HG02571 (cell line): ENCODE measurements at regions not wholly inside any gene's neighbourhood (a gene's known extent, or its start where the extent isn't known, plus 50 kb on each side); places are given as distances from the start of the nearest gene placed in this dataset.

ENCODE experiments used
- ATAC-seq: cut with Tn5 transposase; IDR thresholded peaks from one replicate; pipeline ENCODE4 v1.9.1; 2021; ENCODE audit warnings: mild to moderate bottlenecking, moderate library complexity; ENCODE audit not compliant: unreplicated experiment

DNA sequence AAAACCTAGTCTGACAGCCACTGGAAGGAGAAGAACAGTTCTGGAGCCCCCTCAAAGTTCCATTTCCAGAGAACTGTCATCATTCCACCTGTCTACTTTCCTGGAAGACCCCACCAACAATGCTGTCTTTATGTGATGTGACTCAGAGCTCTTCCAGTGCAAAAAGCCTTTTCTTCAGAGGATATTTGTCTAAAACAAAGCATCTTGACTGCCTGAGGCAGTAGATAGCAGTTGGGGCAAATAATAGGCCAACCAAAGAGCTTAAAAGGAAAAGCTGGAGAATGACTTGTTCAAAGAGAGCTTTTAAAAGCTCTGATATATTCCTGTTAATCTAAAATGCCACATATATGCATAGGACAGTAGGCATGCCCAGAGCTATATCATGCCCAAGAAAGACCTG lies 62.6 kb downstream of the MIS18A start:
- ATAC-seq, result no peak

DNA sequence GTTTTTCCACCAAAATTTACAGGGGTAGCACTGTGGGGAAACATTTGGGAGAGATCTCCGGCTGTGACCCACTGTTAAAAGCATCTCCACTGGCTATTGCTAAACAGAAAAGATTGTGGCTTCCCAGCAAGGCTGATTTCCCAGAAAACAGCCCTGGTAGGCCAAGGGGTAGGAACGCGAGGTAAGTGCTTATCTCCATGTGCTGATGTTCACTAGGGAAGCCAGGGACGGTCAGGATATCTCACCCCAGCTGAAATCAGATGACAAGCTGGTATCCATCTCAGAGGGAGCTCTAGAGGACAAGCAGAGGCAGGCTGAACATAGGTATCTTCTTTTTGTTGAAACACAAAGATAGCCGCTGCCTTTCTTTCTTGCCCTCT lies 63.6 kb downstream of the MIS18A start:
- ATAC-seq, result no peak

DNA sequence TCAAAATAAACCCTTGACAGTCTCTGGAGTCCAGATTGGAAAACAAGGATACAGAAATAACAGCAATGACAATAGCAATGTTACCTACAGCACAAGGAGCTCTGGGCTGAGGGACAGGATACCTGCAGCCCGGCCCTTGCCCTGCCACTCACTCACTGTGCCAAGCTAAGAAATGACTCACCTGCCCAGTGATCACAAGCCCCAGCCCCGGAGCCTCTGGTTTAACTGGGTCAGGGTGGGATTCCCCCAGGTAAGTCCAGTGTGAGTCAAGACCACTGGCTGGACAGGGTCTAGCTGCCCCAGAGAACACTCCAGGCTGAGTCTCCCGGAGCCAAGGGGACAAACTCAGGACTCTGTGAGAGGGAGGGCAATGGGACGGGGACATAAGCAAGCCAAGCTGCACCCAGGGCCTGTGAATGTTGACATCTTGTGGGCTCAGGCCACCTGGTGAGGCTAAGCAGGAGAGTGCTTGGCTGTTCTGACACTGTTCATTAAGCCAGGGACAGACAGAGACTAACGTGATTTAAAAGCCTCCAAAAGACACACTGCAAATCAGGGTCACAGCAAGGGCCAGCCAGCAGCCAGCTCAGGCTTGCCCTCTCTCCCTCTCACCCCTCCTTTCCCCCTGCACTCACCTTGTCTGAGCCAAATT lies 64.1 kb downstream of the MIS18A start:
- no peak for ATAC-seq

DNA sequence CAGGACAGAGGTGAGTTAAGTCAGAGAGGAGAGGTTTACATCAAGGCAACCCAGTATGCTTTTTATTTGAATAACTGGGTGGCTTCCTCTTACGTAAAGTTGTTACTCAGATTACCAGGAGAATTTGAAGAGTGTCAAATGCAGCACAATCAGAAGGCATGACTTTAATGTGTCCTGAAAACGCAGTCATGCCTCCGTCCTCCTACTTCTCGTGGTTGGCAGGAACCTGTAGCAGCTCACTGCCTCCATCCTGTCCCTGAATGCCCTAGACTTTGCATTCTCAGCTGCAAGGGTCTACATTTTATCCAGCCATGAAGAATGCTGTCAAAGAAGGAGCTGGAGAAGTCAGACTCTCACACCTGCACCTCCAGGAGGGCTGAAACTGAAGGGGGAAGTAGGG lies 66.7 kb downstream of the MIS18A start:
- ATAC-seq, result no peak

DNA sequence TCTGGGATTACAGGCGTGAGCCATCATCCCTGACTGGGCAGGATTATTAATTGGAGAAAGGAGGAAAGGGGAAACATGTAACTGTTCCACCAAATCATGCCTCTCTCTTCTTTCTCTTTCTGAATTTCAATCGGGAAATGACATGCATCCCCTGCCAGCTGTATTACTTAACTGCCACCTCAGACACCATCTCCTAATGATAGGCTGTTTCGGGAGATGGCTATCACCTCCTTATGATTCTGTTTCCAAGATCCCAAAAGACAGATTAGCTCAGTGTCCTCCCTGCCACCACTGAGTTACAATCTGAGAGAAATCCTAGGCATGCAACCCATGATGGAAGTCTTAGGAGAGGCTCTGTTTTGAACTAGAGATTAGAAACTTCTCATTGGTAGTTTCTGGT lies 67.5 kb downstream of the MIS18A start:
- no peak for ATAC-seq

DNA sequence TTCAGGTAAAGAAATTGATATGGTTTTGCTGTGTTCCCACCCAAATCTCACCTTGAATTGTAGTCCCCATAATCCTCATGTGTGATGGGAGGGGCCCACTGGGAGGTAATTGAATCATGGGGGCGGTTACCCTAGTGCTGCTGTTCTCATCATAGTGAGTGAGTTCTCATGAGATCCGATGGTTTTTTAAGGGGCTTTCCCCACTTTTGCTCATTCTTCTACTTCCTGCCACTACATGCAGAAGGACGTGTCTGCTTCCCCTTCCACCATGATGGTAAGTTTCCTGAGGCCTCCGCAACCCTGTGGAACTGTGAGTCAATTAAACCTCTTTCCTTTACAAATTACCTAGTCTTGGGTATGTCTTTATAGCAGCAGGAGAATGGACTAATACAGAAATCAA lies 69.3 kb downstream of the MIS18A start:
- no peak for ATAC-seq

DNA sequence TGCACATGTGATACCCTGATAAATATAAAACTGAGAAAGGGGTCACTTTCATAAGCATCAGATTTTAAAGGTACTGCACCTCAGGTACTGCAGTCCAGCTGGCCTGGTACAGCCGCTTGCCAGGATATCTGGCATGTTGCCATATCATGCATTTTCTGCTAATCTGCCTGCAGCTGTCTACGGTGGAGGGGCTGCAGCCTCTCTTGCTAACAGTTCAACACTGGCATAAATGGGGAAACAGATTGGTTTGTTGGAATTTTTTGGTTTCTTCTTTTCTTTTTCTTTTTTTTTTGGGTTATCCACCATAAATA lies 71.5 kb downstream of the MIS18A start:
- no peak for ATAC-seq

DNA sequence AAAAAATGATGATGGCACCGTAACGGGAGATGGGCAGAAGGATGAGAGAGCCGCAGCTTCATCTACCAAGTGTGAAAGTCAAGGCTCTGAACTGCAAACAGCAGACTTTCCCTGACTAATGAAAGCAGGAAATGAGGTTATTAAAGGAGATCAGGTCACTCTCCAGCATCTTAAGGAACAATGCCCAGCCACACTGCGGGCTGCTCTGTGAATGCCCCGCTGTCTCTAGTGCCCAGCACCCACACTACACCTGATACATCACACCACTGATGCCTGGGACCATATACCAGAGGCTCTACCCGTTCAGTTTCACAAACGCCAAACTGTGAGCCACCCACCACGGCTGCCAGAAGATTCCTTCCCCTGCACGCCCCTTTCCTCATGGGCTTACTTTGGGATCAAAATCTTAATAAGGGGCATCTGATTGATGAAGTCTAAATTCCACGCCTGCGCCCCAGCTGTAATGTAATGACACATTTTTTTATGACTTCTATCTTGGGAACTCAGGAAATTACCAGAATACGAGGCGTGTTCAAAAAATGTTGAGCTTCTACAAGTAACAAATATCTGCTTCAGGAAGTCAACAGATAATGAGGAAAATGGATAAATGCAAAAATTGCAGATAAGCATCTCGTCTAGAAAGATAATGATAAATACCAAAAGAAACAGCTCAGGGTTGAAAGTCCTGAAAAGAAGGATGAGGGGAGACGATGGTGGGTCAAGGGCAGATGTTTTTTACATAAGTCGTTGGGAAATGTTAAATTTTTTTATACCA lies 72.0 kb downstream of the MIS18A start:
- no peak for ATAC-seq

DNA sequence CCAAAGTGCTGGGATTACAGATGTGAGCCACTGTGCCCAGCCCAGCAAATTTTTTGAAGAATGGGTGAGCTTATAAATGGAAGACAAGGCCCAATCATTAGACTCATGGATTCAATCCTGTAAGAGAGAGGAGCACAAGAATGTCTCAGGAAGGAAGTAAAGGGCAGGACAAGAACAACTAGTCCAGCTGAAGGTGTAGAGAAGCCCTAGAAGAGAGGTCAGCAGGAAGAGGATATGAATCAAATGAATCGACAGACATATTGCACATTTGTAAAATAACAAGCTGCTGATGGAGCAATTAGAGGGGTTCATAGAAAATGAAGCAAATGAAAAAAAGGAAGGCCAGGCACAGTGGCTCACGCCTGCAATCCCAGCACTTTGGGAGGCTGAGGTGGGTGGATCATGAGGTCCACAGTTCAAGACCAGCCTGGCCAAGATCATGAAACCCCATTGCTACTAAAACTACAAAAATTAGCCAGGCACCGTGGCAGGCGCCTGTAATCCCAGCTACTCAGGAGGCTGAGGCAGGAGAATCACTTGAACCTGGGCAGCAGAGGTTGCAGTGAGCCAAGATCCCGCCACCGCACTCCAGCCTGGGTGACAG lies 74.9 kb downstream of the MIS18A start:
- ATAC-seq, result no peak

DNA sequence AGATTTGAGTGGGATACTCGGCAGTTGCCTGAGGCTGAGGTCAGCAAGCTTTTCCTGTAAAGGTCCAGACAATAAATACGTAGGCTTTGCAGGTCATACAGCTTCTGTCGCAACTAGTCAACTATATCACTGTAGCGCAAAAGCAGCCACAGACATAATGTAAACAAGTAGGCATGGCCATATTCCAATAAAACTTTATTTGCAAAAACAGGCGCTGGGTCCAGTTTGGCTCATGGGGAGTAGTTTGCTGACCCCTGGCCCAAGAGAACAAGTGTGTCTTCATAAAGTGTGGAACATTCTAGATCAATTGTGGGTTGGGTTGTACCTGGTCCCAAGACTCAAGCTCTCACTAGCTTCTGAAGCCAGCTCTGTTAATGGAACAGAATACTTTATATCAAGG lies 78.8 kb downstream of the MIS18A start:
- no peak for ATAC-seq

DNA sequence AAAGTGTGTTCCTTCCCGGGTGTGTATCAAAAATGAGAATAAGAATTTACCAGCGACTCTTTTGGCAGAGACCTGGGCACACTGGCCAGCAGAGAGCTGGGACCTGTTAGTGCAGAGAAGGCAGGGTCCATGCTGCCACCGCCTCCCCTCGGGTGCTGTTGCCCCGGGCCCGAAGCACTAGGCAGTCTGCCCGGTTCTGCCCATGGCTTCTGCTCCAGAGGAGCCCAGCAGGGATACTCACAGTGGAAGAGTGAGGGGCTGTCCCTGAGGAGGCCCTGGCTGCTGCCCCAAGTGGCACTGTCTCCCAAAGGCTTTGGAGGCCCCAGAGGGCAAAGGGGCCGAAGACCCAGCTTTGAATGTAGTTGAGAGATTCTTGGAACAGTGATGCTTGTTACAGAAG lies 80.5 kb downstream of the MIS18A start:
- ATAC-seq, result no peak

DNA sequence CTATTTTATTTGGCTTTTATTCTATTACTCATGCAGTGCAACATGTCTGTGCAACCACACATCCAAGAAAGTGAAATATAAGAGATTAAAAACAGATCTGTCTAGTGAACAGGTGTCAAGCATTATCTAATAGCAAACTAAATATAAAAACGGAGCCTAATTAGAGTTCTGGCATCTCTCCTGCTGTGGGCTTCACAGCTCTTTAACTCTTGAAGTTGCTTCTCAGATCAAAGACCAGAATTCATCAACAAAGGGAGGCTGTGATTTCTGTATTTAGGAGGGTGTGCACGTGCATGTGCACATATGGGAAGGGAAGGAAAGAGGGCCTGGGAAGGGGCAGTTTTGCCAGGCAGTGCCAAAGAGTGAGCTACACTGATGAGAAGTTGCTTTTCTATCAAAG lies 81.0 kb downstream of the MIS18A start:
- ATAC-seq, result no peak

DNA sequence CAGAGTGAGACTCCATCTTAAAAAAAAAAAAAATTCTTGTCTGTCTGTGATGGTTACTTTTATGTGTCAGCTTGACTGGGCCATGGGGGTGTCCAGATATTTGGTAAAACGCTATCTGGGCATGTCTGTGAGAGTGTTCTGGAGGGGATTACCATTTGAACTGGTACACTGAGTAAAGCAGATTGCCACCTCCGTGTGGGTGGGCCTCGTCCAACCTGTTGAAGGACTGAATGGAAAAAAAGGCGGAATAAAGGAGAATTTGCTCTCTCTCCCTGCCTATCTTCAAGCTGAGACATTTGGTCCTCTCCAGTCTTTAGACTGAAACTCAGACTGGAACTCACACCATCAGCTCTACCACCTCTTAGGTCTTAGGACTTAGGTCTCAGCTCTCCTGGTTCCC lies 82.8 kb downstream of the MIS18A start:
- ATAC-seq, result no peak

DNA sequence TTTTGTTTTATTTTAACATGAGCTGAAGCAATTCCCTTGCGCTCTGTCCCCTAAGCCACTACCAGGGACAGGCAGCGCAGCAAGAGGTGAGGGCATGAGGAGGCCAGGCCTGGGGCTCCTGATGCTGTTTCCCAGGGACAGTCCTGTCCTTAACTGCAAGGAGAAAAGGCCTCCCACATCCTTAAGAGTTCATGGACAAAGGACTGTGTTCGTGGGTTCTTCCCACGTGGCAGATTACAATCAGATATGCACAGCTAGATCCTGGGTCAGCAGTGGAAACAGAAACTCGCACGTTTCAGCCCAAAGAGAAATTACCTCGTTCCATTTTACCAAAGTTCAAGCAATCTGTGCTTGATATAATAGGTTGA lies 85.8 kb downstream of the MIS18A start:
- no peak for ATAC-seq

DNA sequence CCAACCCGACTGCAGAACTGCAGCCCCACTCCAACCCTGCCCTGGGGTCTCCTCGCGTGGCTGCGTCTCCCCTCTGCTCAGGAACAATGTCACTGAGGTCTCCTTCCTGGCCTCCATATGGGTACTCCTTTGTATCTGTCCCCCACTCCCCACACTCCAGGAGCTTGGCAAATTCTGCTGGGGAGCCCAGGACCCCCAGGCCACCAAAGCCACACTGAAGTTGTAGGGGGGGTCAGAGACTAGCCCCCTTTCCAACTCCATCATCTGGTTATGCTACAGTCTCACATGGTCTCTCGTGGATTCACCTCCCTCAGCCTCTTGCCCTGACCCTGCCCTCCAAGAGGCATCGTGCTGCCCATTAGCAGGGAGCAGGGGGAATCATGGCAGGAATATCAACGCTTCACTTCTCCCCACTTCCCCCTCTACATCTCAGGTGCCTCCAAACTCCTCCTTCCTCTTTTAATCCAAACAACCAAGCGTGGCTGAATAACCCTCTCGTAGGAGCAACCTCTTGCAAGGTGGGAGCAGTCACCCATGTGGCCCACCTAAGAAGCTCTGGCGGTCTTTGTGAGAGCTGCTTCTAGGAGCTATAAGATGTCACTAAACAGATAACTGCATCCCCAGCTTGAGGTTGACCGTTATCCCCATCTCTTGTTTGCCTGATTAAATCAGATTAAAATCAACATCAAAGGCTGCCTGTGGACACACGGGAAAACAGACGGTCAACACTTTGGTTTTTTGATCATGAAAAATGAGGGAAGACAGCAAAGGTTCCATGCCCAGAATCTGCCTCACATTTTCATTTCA lies 86.4 kb downstream of the MIS18A start:
- no peak for ATAC-seq

DNA sequence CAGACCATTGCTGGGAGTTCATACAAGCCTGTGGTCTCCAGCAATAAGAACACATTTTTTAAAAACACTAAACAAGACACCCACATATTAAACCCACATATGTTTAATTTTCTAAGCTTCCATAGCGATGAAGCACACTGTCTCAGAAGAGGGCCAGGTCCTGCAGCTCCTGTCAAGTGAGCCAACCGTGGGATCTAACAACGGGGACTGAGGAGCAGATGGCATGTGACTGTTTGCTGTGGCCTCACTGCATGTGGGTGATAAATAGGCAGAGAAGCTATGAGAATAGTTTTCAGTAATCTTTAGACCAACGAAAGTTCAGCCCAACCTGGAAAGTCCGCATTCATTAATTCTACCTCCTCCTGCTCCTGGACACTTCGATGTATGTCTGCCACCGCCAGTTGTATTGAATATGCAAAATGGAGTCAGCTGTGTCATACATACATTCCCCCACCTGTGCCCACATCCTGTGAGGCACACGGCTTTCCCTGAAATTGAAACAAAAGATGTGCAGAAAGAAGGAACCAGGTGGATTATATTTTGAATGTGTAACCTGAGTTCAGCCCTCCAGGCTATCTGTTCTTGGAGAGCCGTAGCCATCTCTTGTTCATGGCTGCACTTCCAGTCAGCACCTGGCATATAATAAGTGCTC lies 88.2 kb downstream of the MIS18A start:
- no peak for ATAC-seq

DNA sequence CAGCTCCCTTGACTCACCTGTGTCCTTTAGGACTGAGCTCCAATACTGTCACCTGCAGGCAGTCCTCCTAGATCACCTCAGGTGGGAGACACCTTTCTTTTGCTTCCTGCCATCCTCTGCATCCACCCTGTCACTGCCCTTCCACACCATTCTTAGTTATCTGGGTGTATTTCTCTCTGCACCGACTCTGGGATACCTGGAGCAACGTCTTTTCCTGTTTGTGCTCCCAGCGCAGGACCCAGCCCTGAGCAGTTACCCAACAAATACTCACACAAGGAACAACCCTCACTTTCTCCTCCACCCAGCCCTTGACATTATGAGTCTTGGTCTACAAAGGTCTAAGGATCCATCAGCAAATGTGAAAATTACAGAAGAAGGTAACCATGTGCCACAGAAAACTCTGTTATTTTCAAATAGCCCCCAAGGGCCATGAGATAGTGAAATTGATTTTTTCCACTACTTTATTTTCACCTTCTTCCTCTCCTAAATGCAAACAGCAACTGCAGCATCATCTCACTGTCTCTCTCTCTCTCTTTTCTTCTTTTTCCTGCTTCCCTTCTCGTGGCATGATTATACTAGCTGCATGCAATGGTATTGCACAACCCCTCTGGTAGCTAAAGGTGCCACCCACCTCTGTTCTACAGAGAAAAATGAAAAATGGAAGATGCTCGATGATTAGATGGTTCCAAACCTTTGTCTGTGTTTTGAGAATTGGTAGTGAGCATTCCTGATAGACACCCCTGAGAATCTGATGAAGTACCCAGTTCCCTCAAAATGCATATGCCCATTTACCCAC lies 89.0 kb downstream of the MIS18A start:
- ATAC-seq, result no peak

DNA sequence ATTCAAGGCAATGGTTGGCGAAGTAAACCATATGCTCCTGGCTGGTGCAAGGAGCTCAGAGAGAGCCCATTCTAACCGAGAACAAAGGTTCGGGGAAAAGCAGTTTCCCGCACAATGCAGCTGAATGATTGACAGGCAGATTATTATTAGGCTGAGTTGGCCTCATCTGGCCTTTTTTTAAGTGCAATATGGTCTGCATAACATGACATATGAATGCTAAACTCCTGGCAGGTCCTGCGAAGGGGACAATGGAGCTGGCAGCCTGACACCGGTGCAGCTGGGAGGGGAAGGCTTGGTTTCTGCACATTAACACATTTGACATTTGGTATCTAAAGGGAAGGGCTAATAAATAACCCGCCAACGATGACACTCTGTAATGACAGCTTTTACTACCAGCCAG lies 92.0 kb downstream of the MIS18A start:
- no peak for ATAC-seq

DNA sequence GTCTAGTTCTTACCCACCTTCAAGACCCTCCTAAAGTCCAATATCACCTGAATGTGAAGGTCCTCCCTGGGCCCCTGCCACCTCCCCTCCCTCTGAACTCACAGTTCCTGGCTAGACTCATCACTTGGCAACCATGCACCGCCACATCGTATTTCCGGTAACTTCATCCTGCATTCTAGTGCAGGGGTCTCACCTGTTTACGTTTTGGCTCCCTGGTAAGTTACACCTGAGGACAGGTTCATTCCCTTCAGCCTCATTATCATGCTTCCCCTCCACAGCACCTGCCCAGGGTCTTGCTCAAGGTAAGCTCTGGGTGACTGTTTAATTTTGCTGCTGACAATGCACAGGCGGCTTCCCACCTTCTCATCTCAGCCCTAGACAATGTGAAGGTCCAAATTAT lies 93.1 kb downstream of the MIS18A start:
- ATAC-seq, result no peak

DNA sequence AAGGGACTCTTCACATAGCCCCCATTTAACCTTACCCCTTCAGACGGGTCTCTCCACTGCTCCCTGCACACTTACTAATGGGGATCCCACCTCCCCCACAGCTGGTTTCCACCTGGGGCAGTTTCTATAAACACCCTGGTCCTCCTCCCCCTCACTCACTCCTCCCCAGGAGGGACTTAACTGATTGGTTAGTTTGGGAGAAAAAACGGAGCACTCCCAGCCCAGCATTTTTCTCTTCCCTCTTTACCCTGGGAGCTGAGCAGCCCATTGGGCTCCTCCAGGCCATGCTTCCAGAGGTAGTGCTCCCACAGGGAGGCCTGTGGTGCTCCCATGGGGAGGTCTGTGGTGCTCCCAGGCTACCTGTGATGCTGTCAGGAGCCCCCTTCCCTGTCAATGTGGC lies 93.7 kb downstream of the MIS18A start:
- no peak for ATAC-seq

DNA sequence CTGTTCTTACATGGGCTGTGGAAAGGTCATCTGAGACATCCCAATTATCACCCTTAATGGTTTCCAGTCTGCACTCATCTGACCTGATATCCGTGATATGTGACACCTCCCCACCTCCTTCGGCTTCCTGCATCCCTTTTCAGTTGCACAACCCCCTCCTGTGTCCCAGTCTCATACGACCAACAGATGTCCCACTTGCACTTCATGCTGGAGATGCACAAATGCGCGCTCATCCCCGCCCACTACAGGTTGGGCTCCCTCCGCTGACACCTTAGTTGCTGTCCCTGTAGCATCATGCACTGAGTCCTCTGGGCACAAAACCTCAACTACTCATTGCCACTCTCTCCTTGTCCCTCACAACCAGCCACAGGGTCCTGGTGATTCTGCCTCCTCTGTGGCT lies 94.4 kb downstream of the MIS18A start:
- ATAC-seq, result no peak
